Parathyroid adenoma (tissue), 2 donors: ENCODE measurements at regions not wholly inside any gene's neighbourhood (a gene's known extent, or its start where the extent isn't known, plus 50 kb on each side); places are given as distances from the start of the nearest gene placed in this dataset.

ENCODE experiments used
- H2AFZ ChIP-seq: fragments of 300-600 bp; sonication (generic); one replicate; pipeline ENCODE4 v1.7.0; 2017; ENCODE audit warnings: antibody characterized with exemption, mild to moderate bottlenecking
- H3K27ac ChIP-seq: fragments of 300-600 bp; sonication (generic); one replicate; pipeline ENCODE4 v1.7.0; 2017
- H3K27me3 ChIP-seq: fragments of 300-600 bp; sonication (generic); one replicate; pipeline ENCODE4 v1.7.0; 2017; ENCODE audit warnings: low read length; ENCODE audit not compliant: control insufficient read depth, insufficient read depth
- H3K36me3 ChIP-seq: fragments of 300-600 bp; sonication (generic); one replicate; pipeline ENCODE4 v1.7.0; 2017; ENCODE audit warnings: low read length; ENCODE audit not compliant: control insufficient read depth, insufficient read depth
- H3K4me1 ChIP-seq: fragments of 300-600 bp; sonication (generic); one replicate; pipeline ENCODE4 v1.7.0; 2017; ENCODE audit warnings: control low read depth
- H3K4me2 ChIP-seq: fragments of 300-600 bp; sonication (generic); one replicate; pipeline ENCODE4 v1.7.0; 2017; ENCODE audit warnings: low read length
- H3K4me3 ChIP-seq: fragments of 300-600 bp; sonication (generic); one replicate; pipeline ENCODE4 v1.7.0; 2017; ENCODE audit warnings: low read depth, low read length
- H3K79me2 ChIP-seq: fragments of 300-600 bp; sonication (generic); one replicate; pipeline ENCODE4 v1.7.0; 2017; ENCODE audit warnings: control low read depth
- H3K9ac ChIP-seq: fragments of 300-600 bp; sonication (generic); one replicate; pipeline ENCODE4 v1.7.0; 2017; ENCODE audit warnings: mild to moderate bottlenecking
- H3K9me3 ChIP-seq: fragments of 300-600 bp; sonication (generic); one replicate; pipeline ENCODE4 v1.7.0; 2017; ENCODE audit warnings: low read length; ENCODE audit not compliant: control insufficient read depth
- TF ChIP-seq, protein P1 (sequence below): fragments of 300-600 bp; sonication (generic); IDR thresholded peaks from one replicate; pipeline ENCODE4 v1.7.0; 2017; ENCODE audit warnings: antibody characterized with exemption, mild to moderate bottlenecking
- donor health status: primary hyperparathyroidism.

DNA sequence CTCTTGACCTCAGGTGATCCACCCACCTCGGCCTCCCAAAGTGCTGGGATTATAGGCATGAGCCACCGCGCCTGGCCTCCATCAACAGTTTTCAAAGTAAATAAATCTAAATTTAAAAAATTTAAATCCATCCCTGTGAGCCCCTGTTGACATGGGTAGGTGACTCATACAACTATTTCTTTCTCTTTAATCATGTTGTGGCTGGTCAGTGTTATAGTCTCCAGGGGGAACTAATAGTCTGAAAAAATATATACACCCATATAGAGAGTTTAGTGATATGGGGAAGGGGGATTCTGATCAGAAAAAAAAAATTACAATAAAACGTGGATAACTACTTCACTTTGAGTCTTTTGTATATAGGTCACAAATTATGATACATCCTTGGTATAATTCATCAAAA is 159.2 kb downstream of the ZNF608 start:
- H2AFZ ChIP-seq: no peak overlapping the region
- TF ChIP-seq, protein P1, sequence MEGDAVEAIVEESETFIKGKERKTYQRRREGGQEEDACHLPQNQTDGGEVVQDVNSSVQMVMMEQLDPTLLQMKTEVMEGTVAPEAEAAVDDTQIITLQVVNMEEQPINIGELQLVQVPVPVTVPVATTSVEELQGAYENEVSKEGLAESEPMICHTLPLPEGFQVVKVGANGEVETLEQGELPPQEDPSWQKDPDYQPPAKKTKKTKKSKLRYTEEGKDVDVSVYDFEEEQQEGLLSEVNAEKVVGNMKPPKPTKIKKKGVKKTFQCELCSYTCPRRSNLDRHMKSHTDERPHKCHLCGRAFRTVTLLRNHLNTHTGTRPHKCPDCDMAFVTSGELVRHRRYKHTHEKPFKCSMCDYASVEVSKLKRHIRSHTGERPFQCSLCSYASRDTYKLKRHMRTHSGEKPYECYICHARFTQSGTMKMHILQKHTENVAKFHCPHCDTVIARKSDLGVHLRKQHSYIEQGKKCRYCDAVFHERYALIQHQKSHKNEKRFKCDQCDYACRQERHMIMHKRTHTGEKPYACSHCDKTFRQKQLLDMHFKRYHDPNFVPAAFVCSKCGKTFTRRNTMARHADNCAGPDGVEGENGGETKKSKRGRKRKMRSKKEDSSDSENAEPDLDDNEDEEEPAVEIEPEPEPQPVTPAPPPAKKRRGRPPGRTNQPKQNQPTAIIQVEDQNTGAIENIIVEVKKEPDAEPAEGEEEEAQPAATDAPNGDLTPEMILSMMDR: no peak
- H3K4me2 ChIP-seq: no peak overlapping the region
- H3K27ac ChIP-seq: no peak overlapping the region
- H3K79me2 ChIP-seq: no peaks in the 10 kb centered on the region
- H3K4me1 ChIP-seq: no peaks in the 10 kb centered on the region
- H3K9me3 ChIP-seq: no peaks in the 10 kb centered on the region
- no peak overlapping the region for H3K4me3 ChIP-seq
- H3K27me3 ChIP-seq: no peaks in the 10 kb centered on the region
- no peaks in the 10 kb centered on the region for H3K36me3 ChIP-seq
- no peak overlapping the region for H3K9ac ChIP-seq

DNA sequence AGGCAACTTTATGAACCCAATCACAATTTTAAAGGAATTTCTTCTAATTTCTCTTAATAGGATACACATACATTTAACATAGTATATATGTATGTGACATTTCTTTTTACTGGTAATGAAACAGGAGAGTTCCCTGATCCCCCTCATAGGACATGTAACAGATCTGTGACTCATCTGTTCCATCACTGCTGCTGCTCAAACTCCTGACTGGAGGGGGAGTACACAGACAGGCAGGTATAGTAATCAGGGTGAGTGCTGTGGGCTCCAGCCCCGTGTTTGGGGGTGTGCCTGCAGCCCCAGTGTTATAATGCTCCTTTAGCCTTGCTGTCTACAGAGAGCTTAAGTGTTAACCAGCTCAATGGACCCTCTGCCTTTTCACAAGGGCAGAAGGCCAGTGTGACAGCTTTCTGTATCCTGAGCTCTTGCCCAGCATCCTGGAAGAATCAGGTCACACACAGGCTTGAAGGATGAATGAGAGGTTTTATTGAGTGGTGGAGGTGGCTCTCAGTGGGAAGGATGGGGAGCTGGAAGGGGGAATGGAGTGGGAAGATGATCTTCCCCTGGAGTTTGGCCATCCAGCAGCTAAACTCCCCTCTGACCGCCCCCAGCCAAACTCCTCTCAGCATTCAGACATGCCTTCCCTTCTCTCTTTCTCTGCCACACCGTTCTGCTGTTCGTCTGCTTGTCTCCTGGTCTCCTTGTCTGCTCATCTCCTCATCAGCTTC is 161.3 kb downstream of the ZNF608 start:
- no peaks in the 10 kb centered on the region for H3K36me3 ChIP-seq
- H3K27me3 ChIP-seq: no peaks in the 10 kb centered on the region
- H2AFZ ChIP-seq: no peak overlapping the region
- TF ChIP-seq, protein P1: no peak
- no peak overlapping the region for H3K9ac ChIP-seq
- no peaks in the 10 kb centered on the region for H3K9me3 ChIP-seq
- no peak overlapping the region for H3K4me2 ChIP-seq
- H3K27ac ChIP-seq: no peak overlapping the region
- no peaks in the 10 kb centered on the region for H3K4me1 ChIP-seq
- H3K79me2 ChIP-seq: no peaks in the 10 kb centered on the region
- H3K4me3 ChIP-seq: no peak overlapping the region

DNA sequence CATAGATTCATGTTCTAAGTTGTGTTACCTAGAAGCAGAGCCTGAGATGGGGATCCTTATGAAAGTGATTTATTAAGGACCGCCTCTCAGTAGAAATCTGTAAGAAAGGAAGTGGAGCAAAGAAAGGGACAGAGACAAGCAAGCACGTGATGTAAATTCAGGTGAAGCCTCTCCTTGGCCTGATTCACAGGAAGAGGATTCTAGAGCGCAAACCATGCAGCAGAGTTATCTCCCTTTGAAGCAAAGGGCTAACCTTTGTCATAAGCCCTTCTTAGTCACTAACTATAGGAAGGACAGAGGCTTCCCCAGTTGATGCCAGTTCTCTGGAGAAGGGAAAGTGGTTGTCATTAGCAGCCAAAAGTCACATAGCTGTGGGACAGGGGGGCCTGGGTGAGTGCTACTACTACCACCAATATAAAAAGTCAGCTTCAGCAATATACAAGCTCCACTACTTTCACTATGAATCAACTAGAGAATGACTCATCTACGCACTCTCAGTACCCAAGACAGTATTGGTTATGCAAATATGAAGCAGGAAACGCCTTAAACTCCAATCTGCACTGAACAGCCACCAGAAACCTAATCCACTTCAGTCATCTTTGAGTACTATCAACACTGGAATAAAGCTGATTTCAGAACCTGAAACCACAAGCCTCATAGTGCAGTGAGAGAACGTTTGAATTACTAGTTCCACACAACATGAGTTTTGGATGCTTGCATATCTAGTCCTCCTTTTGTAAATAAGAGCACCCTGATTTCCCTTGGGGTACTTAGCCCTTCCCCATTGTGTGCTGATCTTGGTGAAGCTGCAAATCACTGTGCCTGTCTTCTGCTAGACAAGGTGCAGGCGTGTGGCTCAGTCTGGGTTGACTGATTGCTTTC is 162.7 kb downstream of the ZNF608 start:
- TF ChIP-seq, protein P1: no peak
- H3K4me3 ChIP-seq: no peak overlapping the region
- H3K79me2 ChIP-seq: no peaks in the 10 kb centered on the region
- no peaks in the 10 kb centered on the region for H3K27me3 ChIP-seq
- no peaks in the 10 kb centered on the region for H3K4me1 ChIP-seq
- H3K9ac ChIP-seq: no peak overlapping the region
- H3K4me2 ChIP-seq: no peak overlapping the region
- H2AFZ ChIP-seq: no peak overlapping the region
- no peaks in the 10 kb centered on the region for H3K36me3 ChIP-seq
- no peaks in the 10 kb centered on the region for H3K9me3 ChIP-seq
- H3K27ac ChIP-seq: no peak overlapping the region

DNA sequence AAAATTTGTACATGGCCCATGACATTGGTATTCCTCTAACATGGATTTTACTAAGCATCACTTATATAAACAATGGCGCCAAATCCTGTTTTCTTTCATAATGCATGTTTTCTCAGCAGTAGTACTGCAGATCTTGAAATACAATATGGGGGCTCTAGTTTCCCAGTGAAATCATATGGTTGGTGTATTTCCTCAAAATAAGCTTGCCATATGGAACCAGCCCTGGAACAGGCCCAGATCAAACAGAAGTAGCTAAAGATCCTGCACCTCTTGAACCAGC is 163.9 kb downstream of the ZNF608 start:
- Histone ChIP-seq H3K9ac (no peak overlapping the region), H3K36me3 (no peaks in the 10 kb centered on the region), H3K27ac (no peak overlapping the region), H3K79me2 (no peaks in the 10 kb centered on the region), H3K9me3 (no peaks in the 10 kb centered on the region), H3K27me3 (no peaks in the 10 kb centered on the region), H2AFZ (no peak overlapping the region), H3K4me1 (no peaks in the 10 kb centered on the region), H3K4me2 (no peak overlapping the region), H3K4me3 (no peak overlapping the region)
- TF ChIP-seq, protein P1: no peak
